GM21528 (cell line): ENCODE measurements at regions not wholly inside any gene's neighbourhood (a gene's known extent, or its start where the extent isn't known, plus 50 kb on each side); places are given as distances from the start of the nearest gene placed in this dataset.

Source experiments
- ATAC-seq: cut with Tn5 transposase; IDR thresholded peaks from one replicate; pipeline ENCODE4 v1.9.1; 2021; ENCODE audit warnings: mild to moderate bottlenecking, moderate library complexity; ENCODE audit not compliant: unreplicated experiment, low FRiP score

DNA sequence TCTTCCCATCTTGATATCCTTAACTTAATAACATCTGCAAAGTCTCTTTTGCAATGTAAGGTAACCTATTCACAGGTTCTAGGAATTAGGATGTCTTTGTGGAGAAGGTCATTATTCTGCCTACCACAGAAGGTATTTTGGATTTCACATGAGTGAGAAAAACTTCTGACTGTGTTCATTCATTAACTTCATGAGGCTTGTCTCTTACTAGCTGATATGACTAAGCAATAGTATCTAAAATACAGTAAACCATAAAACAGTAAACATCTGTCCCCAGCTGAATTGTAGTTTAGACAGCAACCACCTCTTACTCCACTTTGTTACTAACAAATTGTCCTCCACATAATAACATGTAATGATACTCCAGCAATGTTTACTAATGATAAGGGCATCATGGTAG, 198.1 kb downstream of the SEC23A start:
- ATAC-seq: no peak

DNA sequence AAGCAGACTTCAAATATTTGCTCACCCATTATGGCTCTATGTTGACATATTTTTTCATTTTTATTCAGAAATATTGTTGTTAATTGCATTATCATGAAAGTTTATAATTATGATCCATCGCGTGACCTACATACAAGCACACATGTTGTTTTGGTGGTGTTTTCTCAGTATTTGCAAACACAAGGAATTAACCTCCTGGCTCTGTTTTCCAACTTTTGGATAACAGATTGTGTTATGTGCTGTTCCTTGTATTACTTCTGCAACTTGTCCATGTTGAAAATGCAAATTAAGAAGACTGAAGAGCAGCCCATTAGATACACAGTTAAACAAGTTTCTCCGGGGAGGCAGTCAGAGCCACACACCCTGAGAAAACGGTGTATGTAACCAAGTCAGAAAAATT, 201.2 kb downstream of the SEC23A start:
- ATAC-seq: no peak

DNA sequence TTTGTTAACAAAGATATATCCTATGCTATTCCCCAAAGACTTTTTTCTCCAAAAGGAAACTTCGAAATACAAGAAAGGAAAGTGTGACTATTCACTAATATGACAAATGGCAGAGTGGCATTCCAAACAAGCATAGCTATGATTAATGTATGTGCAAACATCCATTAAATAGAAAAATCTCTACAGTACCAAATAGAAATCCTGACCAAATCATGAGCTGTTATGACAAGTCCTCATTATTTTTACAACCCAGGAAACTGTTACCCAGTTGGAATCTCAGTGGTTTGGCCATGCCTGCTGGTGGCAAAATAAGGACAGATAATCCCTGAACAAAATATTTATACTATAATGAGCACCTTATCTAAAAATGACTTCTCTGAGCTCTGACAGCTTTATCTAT, 202.1 kb downstream of the SEC23A start:
- ATAC-seq: no peak

- ATAC-seq: no peak
Observed at GRCh38 chr14:38887696-38888095, 215.3 kb downstream of the SEC23A start.

DNA sequence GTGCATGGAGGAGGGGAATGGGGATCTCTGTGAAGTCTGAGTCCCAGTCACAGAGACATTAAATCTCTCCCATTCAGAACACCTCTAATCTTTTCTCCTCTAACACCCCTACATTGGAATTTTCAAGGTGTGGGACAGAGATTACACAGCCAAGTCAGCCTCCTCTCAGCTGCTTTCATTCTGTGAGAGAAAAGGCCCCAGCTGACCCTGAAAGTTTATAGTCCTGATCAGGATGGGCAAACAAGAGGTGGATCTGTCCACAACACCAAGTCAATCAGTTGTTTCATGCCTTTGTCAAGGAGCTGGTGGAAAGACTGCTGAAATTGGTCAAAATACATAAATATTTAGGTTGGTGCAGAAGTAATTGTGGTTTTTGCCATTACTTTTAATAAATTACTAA, 218.9 kb downstream of the SEC23A start:
- no peak for ATAC-seq

DNA sequence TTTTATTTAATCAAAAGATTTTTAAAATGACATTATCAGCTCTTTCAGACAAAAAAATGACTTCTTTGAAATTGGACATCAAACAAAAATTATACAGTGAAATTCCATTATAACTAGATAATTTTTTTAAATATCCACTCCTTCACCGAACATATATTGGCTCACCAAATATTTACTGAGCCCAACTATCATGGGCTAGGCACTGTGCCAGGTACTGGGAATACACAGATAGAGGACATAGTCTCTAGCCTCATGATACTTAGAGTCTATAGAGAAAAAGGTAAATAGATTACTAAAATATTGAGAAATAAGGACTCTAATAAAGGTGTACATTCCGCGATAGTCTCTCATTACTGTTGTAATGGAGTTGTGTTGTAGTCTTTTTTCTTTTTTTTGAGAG, 219.9 kb downstream of the SEC23A start:
- ATAC-seq: no peak

- ATAC-seq: no peak
Observed at GRCh38 chr14:38882533-38882932, 220.5 kb downstream of the SEC23A start.

- ATAC-seq: no peak
Observed at GRCh38 chr14:38880643-38881524, 222.2 kb downstream of the SEC23A start.

DNA sequence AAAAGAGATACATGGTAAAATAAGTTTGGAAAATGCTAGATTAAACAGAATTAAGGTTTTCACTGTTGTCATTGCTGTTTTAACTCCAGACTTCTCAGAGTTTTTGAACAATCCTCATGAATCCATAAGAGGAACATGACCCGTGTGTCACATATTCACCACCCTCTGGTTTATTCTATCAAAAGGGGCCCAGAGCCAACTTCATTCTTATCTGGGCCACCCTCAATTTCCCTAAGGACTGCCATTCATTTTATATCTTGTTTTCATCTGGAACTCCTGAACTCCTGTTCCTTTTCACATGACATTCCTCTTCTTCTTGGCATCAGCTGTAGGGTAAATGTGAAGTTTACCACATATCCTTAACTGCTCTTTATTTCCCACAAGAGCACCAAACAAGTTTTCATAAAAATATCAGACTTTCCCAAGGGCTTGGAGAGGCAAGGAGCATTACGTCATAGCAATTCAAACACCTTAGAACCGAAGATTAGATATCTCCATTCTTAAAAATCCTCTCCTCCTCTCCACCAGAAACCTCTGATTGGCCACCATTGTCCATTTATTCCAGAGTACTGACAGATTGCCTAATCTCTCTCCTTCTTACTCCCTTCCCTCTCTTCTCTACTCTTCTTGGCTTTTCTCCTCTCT, 225.2 kb downstream of the SEC23A start:
- no peak for ATAC-seq

GRCh38 chr14:38874721-38875120, 228.3 kb downstream of the SEC23A start:
- ATAC-seq: no peak

GRCh38 chr14:38873941-38874612, 229.0 kb downstream of the SEC23A start:
- ATAC-seq: no peak

GRCh38 chr14:38870296-38870836, 232.7 kb downstream of the SEC23A start:
- ATAC-seq: no peak

- ATAC-seq: no peak
Observed at GRCh38 chr14:38868399-38869290, 234.4 kb downstream of the SEC23A start.

DNA sequence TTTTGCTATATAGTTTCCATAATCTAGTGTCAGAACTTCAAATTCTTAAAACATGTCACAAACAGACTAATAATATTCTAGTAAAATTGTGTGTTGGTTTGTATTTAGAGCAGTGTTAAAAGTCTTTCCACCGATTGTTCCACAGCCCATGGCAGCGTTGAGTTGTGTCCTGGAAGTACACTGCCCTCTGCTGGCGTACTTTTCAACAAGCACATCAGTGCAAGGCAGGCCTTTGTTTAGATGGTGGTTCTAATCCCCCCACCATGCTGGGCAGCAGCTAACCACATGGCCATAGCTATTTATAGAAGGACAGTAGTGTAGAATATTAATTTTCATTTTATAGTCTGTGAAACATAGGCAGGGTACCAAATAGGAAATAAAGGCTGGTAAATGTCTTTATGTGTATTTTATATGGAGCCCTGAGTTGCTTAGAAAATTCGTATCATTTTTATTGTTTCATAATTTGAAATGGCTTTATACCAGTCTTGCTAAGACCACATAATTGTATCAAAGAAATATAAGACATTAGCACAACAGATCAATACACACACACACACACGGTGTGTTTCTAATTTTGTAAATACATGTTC, 235.4 kb downstream of the SEC23A start:
- peak; percentile 87 for ATAC-seq

GRCh38 chr14:38866461-38866860, 236.6 kb downstream of the SEC23A start:
- ATAC-seq: no peak

DNA sequence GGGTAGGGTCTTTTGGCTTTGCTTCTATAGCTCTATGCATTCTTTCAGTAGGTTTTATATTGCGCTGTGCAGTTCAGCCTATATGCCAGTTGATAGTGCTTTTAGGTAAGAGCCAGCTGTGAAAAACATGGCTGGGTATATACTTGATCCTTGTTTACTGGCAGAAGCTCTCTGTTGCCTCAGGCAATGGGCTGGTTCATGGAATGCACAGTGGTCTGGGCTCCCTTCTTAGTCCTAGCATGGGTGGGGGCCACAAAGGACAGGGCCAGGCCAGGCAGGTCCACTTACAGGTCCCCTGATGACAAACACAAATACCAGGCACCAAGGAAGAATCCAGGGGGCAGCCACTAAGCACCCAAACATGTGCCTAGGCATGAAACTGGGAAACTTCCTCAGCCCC, 240.7 kb downstream of the SEC23A start:
- ATAC-seq: no peak

DNA sequence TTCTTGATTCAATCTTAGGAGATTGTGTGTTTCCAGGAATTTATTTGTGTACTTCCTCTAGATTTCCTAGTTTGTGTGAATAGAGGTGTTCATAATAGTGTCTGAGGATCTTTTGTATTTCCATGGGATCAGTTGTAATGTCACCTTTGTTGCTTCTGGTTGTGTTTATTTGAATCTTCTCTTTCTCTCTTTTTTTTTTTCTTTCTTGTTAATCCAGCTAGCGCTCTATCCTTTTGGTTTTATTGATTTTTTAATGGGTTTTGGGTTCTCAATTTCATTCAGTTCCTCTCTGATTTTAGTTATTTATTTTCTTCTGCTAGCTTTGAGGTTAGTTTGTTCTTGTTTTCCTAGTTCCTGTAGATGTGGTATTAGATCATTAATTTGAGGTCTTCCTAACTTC, 242.5 kb downstream of the SEC23A start:
- no peak for ATAC-seq

DNA sequence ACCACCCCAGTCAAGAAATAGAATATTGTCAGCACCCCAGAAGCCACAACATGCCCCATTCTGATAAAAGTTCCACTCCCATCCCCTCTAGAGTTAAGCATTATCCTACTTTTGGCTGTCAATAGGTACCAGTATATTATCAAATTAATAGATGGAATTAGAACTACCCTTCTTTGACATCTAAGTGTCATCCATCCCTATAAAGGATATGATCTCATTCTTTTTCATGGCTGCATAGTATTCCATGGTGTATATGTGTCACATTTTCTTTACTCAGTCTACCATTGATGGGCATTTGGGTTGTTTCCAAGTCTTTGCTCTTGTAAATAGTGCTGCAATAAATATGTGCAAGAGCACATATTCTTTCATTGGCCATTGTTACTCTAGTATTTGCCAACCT, 246.2 kb downstream of the SEC23A start:
- ATAC-seq: no peak

- no peak for ATAC-seq
Observed at GRCh38 chr14:38855513-38855912, 247.5 kb downstream of the SEC23A start.

DNA sequence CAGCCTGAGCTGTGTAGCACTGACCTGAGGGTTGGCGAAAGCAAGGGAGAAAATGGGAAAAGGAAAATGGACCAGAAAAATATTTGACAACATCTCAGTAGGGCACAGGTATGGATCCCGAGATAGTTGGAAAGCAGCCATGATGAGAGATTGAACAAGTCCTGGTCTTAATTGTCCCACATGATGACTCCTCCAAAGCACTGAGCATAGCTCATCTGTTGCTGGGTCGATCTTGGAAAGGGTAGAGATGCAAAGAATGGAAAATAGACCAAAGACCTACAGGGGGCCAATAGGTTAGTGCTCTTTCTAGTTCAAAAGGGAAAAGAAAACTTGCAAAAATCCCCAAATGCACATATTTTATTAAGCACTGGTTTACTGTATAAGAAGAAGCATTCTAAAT, 251.9 kb downstream of the SEC23A start:
- ATAC-seq: no peak
